H1 (cell line): ENCODE measurements at regions not wholly inside any gene's neighbourhood (a gene's known extent, or its start where the extent isn't known, plus 50 kb on each side); places are given as distances from the start of the nearest gene placed in this dataset.

Experiments used
- CTCF ChIA-PET: fragments of 300-600 bp; sonication (Branson Sonifier 250); formaldehyde crosslinking; loops from one replicate; lab custom pipeline; 2021; ENCODE audit not compliant: partially characterized antibody; lab: Charles Lee
- POLR2A ChIA-PET: fragments of 300-600 bp; sonication (Branson Sonifier 250); formaldehyde crosslinking; loops from one replicate; lab custom pipeline; 2021; ENCODE audit warnings: inconsistent platforms; ENCODE audit not compliant: partially characterized antibody; lab: Charles Lee
- DNase-seq, 2 experiments: peaks; one replicate each; pipeline versions ENCODE4 v3.0.0 to v3.0.0-alpha.2; 2010 to 2022; ENCODE audit warnings: low spot score in 2 of 2, low read depth in 1 of 2, mixed read lengths in 1 of 2
- FAIRE-seq: peaks from 2 replicates; lab custom pipeline; 2011; peaks lifted over from hg19 to GRCh38; lab: Jason Lieb, UNC
- H2AFZ ChIP-seq: 2 replicates; pipeline ENCODE4 v1.8.1; 2012; ENCODE audit warnings: low read length, inconsistent platforms
- H2AK5ac ChIP-seq: 2 replicates; pipeline ENCODE4 v1.6.1; 2013; ENCODE audit warnings: low read depth, low read length
- H2BK120ac ChIP-seq: replicated peaks from 2 replicates; pipeline ENCODE3; 2013; ENCODE audit warnings: low read depth, low read length, inconsistent platforms
- H2BK12ac ChIP-seq: 2 replicates; pipeline ENCODE4 v1.6.1; 2013; ENCODE audit warnings: low read depth, low read length
- H2BK15ac ChIP-seq: 2 replicates; pipeline ENCODE4 v1.6.1; 2013; ENCODE audit warnings: low read length
- H2BK20ac ChIP-seq: 2 replicates; pipeline ENCODE4 v1.6.1; 2013; ENCODE audit warnings: low read length
- H2BK5ac ChIP-seq: 2 replicates; pipeline ENCODE4 v1.6.1; 2013; ENCODE audit warnings: low read depth, low read length
- H3K14ac ChIP-seq: 2 replicates; pipeline ENCODE4 v1.6.1; 2013; ENCODE audit warnings: inconsistent platforms; ENCODE audit not compliant: insufficient read length
- H3K18ac ChIP-seq: 2 replicates; pipeline ENCODE4 v1.6.1; 2013; ENCODE audit warnings: low read length; ENCODE audit errors: extremely low read depth
- H3K23ac ChIP-seq: 2 replicates; pipeline ENCODE4 v1.6.1; 2013; ENCODE audit warnings: inconsistent platforms; ENCODE audit not compliant: insufficient read length
- H3K23me2 ChIP-seq: 2 replicates; pipeline ENCODE4 v1.6.1; 2013; ENCODE audit warnings: low read depth, low read length
- H3K27ac ChIP-seq: 2 replicates; pipeline ENCODE4 v1.6.1; 2011; ENCODE audit warnings: low read depth, low read length, inconsistent platforms
- H3K27me3 ChIP-seq, 4 experiments: replicated peaks in 1 of 4; 1 replicate in 1 of 4; 2 replicates in 3 of 4; pipeline versions ENCODE4 v1.6.1 to v1.8.1; 2011 to 2013; ENCODE audit warnings: low read length in 3 of 4, mild to moderate bottlenecking in 3 of 4, inconsistent platforms in 2 of 4, mixed read lengths in 2 of 4, moderate library complexity in 1 of 4; ENCODE audit not compliant: control insufficient read depth in 3 of 4, insufficient read depth in 3 of 4; ENCODE audit errors: extremely low read depth in 1 of 4
- H3K36me3 ChIP-seq, 4 experiments: 2 replicates each; pipeline versions ENCODE4 v1.6.1 to v1.8.1; 2011 to 2013; ENCODE audit warnings: mild to moderate bottlenecking in 4 of 4, low read length in 3 of 4, moderate library complexity in 2 of 4, control low read depth in 1 of 4, inconsistent platforms in 1 of 4; ENCODE audit not compliant: insufficient read depth in 4 of 4, control insufficient read depth in 2 of 4
- H3K4ac ChIP-seq: replicated peaks from 2 replicates; pipeline ENCODE3; 2013; ENCODE audit warnings: low read length, low read depth, mixed read lengths, inconsistent platforms; ENCODE audit not compliant: insufficient read length
- H3K4me1 ChIP-seq, 4 experiments: replicated peaks in 1 of 4; 1 replicate in 1 of 4; 2 replicates in 3 of 4; pipeline versions ENCODE4 v1.6.1 to v1.8.1; 2011 to 2013; ENCODE audit warnings: low read length in 3 of 4, inconsistent platforms in 2 of 4, mixed read lengths in 1 of 4; ENCODE audit not compliant: insufficient read depth in 4 of 4, control insufficient read depth in 3 of 4
- H3K4me2 ChIP-seq, 2 experiments: 2 replicates each; pipeline versions ENCODE4 v1.6.1 to v1.8.1; 2011 to 2013; ENCODE audit warnings: low read depth in 2 of 2, low read length in 2 of 2, control low read depth in 1 of 2, inconsistent platforms in 1 of 2, mild to moderate bottlenecking in 1 of 2; ENCODE audit not compliant: insufficient read depth in 1 of 2
- H3K4me3 ChIP-seq, 4 experiments: fragments of 200-600, 300-600 bp in 1 of 4; sonication (generic), shearing (Covaris generic), sonication (Bioruptor Twin) in 1 of 4; 2 replicates each; pipeline versions ENCODE4 v1.5.1 to v1.8.1; 2011 to 2016; ENCODE audit warnings: low read length in 4 of 4, low read depth in 3 of 4, control low read depth in 2 of 4, inconsistent platforms in 2 of 4, mild to moderate bottlenecking in 2 of 4, mixed read lengths in 1 of 4, moderate library complexity in 1 of 4; ENCODE audit not compliant: insufficient read depth in 2 of 4; ENCODE audit errors: extremely low read depth in 1 of 4
- H3K56ac ChIP-seq: replicated peaks from 2 replicates; pipeline ENCODE3; 2013; ENCODE audit warnings: low read depth, mild to moderate bottlenecking, mixed read lengths, low read length, inconsistent platforms; ENCODE audit not compliant: insufficient read length
- H3K79me1 ChIP-seq: 2 replicates; pipeline ENCODE4 v1.6.1; 2013; ENCODE audit warnings: low read depth, low read length, control low read depth
- H3K79me2 ChIP-seq, 2 experiments: 2 replicates each; pipeline versions ENCODE4 v1.6.1 to v1.8.1; 2012 to 2013; ENCODE audit warnings: low read length in 2 of 2, mild to moderate bottlenecking in 2 of 2, inconsistent platforms in 1 of 2; ENCODE audit not compliant: insufficient read depth in 2 of 2, control insufficient read depth in 1 of 2
- H3K9ac ChIP-seq, 4 experiments: replicated peaks in 1 of 4; 1 replicate in 1 of 4; 2 replicates in 3 of 4; pipeline versions ENCODE4 v1.6.1 to v1.8.1; 2011 to 2013; ENCODE audit warnings: low read depth in 3 of 4, low read length in 3 of 4, control low read depth in 2 of 4, mild to moderate bottlenecking in 2 of 4, moderate library complexity in 2 of 4, inconsistent platforms in 1 of 4; ENCODE audit errors: extremely low read depth in 1 of 4
- H3K9me3 ChIP-seq, 2 experiments: 2 replicates each; pipeline versions ENCODE4 v1.6.1 to v1.8.1; 2012 to 2013; ENCODE audit warnings: mild to moderate bottlenecking in 2 of 2, moderate library complexity in 2 of 2, control low read depth in 1 of 2, inconsistent platforms in 1 of 2, low read depth in 1 of 2, low read length in 1 of 2, mixed read lengths in 1 of 2; ENCODE audit not compliant: insufficient read depth in 2 of 2
- H4K20me1 ChIP-seq, 2 experiments: replicated peaks in 1 of 2; 2 replicates each; pipeline versions ENCODE3 to v1.8.1; 2011 to 2013; ENCODE audit warnings: inconsistent platforms in 2 of 2, low read length in 2 of 2, mild to moderate bottlenecking in 1 of 2; ENCODE audit not compliant: insufficient read depth in 2 of 2, control insufficient read depth in 1 of 2
- H4K5ac ChIP-seq: 2 replicates; pipeline ENCODE4 v1.6.1; 2013; ENCODE audit warnings: low read length, low read depth, mixed read lengths, inconsistent platforms; ENCODE audit not compliant: insufficient read length
- H4K8ac ChIP-seq: 2 replicates; pipeline ENCODE4 v1.8.0; 2013; ENCODE audit warnings: mild to moderate bottlenecking, moderate library complexity, low read length, inconsistent platforms; ENCODE audit not compliant: insufficient read depth; ENCODE audit errors: extremely low read depth
- H4K91ac ChIP-seq: replicated peaks from 2 replicates; pipeline ENCODE3; 2013; ENCODE audit warnings: low read length, mixed read lengths, inconsistent platforms; ENCODE audit not compliant: insufficient read length
- ATF3 ChIP-seq: IDR thresholded peaks from 2 replicates; pipeline ENCODE4 v1.6.1; 2011; ENCODE audit warnings: low read depth, mild to moderate bottlenecking, low read length; ENCODE audit not compliant: insufficient read depth
- BCL11A ChIP-seq, 2 experiments: IDR thresholded peaks; one replicate each; pipeline ENCODE4 v1.6.1; 2011; ENCODE audit warnings: low read depth in 2 of 2, low read length in 2 of 2, mild to moderate bottlenecking in 2 of 2
- CHD1 ChIP-seq: IDR thresholded peaks from 2 replicates; pipeline ENCODE4 v1.6.1; 2012; ENCODE audit warnings: low read depth, low read length, improper control_type of control experiment
- CREB1 ChIP-seq: IDR thresholded peaks from 2 replicates; pipeline ENCODE4 v1.6.1; 2012; ENCODE audit warnings: inconsistent platforms
- CTCF ChIP-seq, 3 experiments: IDR thresholded peaks; 1 replicate in 2 of 3; 2 replicates in 1 of 3; pipeline versions ENCODE4 v1.5.1 to v1.6.1; 2011; ENCODE audit warnings: low read length in 3 of 3, mild to moderate bottlenecking in 3 of 3, inconsistent platforms in 2 of 3, low read depth in 1 of 3, moderate library complexity in 1 of 3; ENCODE audit not compliant: insufficient read depth in 1 of 3; ENCODE audit errors: control extremely low read depth in 1 of 3
- EGR1 ChIP-seq: IDR thresholded peaks from 2 replicates; pipeline ENCODE4 v1.6.1; 2011; ENCODE audit warnings: low read depth, low read length, borderline replicate concordance
- EZH2 ChIP-seq: fragments of 200-600 bp; sonication (generic); IDR thresholded peaks from 2 replicates; pipeline ENCODE4 v1.7.1; 2012; ENCODE audit warnings: low read depth, mild to moderate bottlenecking, moderate library complexity, low read length, inconsistent platforms; ENCODE audit not compliant: severe bottlenecking
- SP1 ChIP-seq: IDR thresholded peaks from 2 replicates; pipeline ENCODE4 v1.6.1; 2011; ENCODE audit warnings: low read depth, low read length
- WGBS, 2 experiments: shearing (Covaris generic) in 1 of 2; methylation state at CpG; one replicate each; pipeline versions ENCODE4 v1.1.6 to v1.1.7; 2013 to 2015; ENCODE audit warnings: low lambda C conversion rate in 2 of 2, mixed read lengths in 2 of 2, inconsistent platforms in 1 of 2, low coverage in 1 of 2, missing lambda C conversion rate in 1 of 2; ENCODE audit not compliant: insufficient replicate concordance in 2 of 2, insufficient coverage in 1 of 2, insufficient read length in 1 of 2; ENCODE audit errors: extremely low coverage in 1 of 2, missing lambda C conversion rate in 1 of 2; 5-methylcytosine and 5-hydroxymethylcytosine counted together

DNA sequence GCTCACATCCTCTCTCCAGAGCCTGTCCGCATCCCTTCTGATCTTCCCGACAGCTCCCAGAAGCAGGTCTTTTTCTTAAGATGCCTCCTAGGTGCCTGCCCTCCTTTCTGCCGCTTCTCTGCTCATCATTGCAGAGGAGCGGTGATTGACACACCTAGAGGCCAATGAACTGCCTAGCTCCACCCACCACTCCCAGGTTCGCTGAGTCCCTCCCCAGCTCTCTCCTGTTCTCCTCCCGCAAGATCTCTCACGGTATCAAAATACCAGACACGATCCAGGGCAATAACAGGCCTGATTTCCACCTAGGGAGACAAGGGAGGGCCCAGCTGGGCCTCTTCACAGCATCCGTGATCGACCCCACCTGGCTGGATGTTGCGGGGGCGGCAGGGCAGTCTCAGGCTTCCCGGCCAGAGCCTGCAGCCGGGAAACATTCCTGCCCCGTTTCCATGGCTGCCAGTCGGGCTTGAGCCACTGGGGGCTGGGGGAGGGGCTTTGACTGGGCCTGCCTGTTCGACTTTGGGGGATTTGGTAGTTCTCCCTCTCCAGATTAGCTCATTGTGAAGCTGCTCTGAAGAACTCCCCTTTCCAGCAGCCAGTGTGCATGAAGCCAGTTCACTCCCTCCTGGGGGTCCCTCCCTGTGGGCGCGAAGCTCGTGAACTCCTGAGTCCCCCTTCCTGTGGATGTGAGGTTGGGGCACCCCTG lies 373.5 kb downstream of the RPS24 start:
- CTCF ChIA-PET = interaction anchor here (0.8 to 3.0 kb wide), 10 partner anchors 10 to 788 kb away, joined by 3 to 11 read pairs (median 5); no protein-coding TSS in a partner anchor
- no peak for TF ChIP-seq CTCF (IDR thresholded peaks at IDR 0.05; ENCODE audit: control extremely low read depth in 1 of 3, insufficient read depth in 1 of 3, low read depth in 1 of 3, low read length in 3 of 3)
- no peak for TF ChIP-seq CHD1
- no peak for TF ChIP-seq EZH2
- peak; percentile 93 for TF ChIP-seq SP1
- TF ChIP-seq EGR1 = peak; percentile 98
- TF ChIP-seq ATF3 = no peak
- TF ChIP-seq CREB1 = no peak; the same call in 1 of the 2 replicates
- no peak for TF ChIP-seq BCL11A (IDR thresholded peaks at IDR 0.05; ENCODE audit: low read depth in 2 of 2, low read length in 2 of 2)

More for the DNA sequence above, 373.5 kb downstream of the RPS24 start:
- peak overlapping the region; percentile 92 for H4K5ac ChIP-seq
- no peaks in the 10 kb centered on the region for H3K9me3 ChIP-seq
- peak overlapping the region; percentile 98 for H2AFZ ChIP-seq
- no peak overlapping the region for H2AK5ac ChIP-seq
- H3K27me3 ChIP-seq = peaks cover 0 to 2% (median 0%) of the 10 kb centered on the region in 4 experiments; a peak in 1 of 7 replicates
- peak overlapping the region; percentile 97 for H3K27ac ChIP-seq
- peak overlapping the region; percentile 98; the same call in 1 of the 2 replicates for H3K18ac ChIP-seq
- H3K4me1 ChIP-seq = peaks cover 0 to 13% (median 7%) of the 10 kb centered on the region in 4 experiments; a peak in 5 of 7 replicates
- H3K79me1 ChIP-seq = no peaks in the 10 kb centered on the region
- H4K8ac ChIP-seq = peak overlapping the region; percentile 90
- H3K79me2 ChIP-seq = no peaks in the 10 kb centered on the region
- H3K23ac ChIP-seq = no peak overlapping the region
- peak overlapping the region; percentile 8 for H2BK120ac ChIP-seq
- H2BK12ac ChIP-seq = peak overlapping the region; percentile 72; the same call in 1 of the 2 replicates
- 0 out of 2 replicates have a peak overlapping the region, but pooled peaks have one; percentile 25 for H2BK15ac ChIP-seq
- peak overlapping the region; percentile 86; the same call in 1 of the 2 replicates for H2BK5ac ChIP-seq
- peak overlapping the region in 3 of 4 experiments; percentile 57 to 84 (median 78); a peak in 5 of 7 replicates for H3K9ac ChIP-seq
- H3K14ac ChIP-seq = no peak overlapping the region
- H3K23me2 ChIP-seq = peaks cover 4% of the 10 kb centered on the region; the same call in 1 of the 2 replicates
- H2BK20ac ChIP-seq = peak overlapping the region; percentile 57; the same call in 1 of the 2 replicates
- H3K56ac ChIP-seq = peak overlapping the region; percentile 67
- H3K4me3 ChIP-seq = peak overlapping the region; percentile 63 to 90 (median 83)
- POLR2A ChIA-PET = interaction anchor here (1.2 to 1.7 kb wide), 3 partner anchors 10 to 373 kb away, joined by 4 read pairs; no protein-coding TSS in a partner anchor
- no peaks in the 10 kb centered on the region for H4K20me1 ChIP-seq
- H3K4ac ChIP-seq = peak overlapping the region; percentile 46
- H3K4me2 ChIP-seq = peak overlapping the region; percentile 80 to 99
- peak overlapping the region; percentile 88 for H4K91ac ChIP-seq
- DNase-seq (peak; percentile 92 to 95), FAIRE-seq (peak; percentile 96)
- WGBS, 2 experiments = 4% methylated on average over 20 of the region's 20 CpGs; no CpG with 5 or more reads in 1 of the 2 experiments
- no peaks in the 10 kb centered on the region for H3K36me3 ChIP-seq
